SU-DHL-6 (cell line): ENCODE measurements at regions not wholly inside any gene's neighbourhood (a gene's known extent, or its start where the extent isn't known, plus 50 kb on each side); places are given as distances from the start of the nearest gene placed in this dataset.

Experiments used
- CTCF ChIP-seq: fragments of 200-600 bp; sonication (generic); IDR thresholded peaks from one replicate; pipeline ENCODE4 v1.5.1; 2017; ENCODE audit warnings: antibody characterized with exemption, mild to moderate bottlenecking, low read length, moderate library complexity; ENCODE audit not compliant: insufficient read depth, poor library complexity, severe bottlenecking
- EZH2phosphoT487 ChIP-seq: fragments of 200-600 bp; sonication (generic), shearing (Covaris generic); conservative IDR thresholded peaks from 2 replicates; pipeline ENCODE4 v1.6.1; 2018; ENCODE audit warnings: mild to moderate bottlenecking, antibody characterized with exemption, low read length, moderate library complexity, mixed read lengths

- no peak for TF ChIP-seq CTCF
- TF ChIP-seq EZH2phosphoT487: no peak
Measured at GRCh38 chr2:175234153-175234552, 52.6 kb upstream of the ATP5MC3 start.
